Mesenchymal stem cell (in vitro differentiated cells and primary cell): ENCODE measurements at regions not wholly inside any gene's neighbourhood (a gene's known extent, or its start where the extent isn't known, plus 50 kb on each side); places are given as distances from the start of the nearest gene placed in this dataset.
"Not testable (repeated sequence)": the region's sequence is repeated elsewhere in the genome, so short reads cannot be mapped to it uniquely, and the experiment has no call there.

Experiments used
- DNase-seq: peaks from one replicate; pipeline ENCODE4 v3.0.0-alpha.2; 2013
- H2AFZ ChIP-seq: one replicate; pipeline ENCODE4 v1.6.1; 2013; ENCODE audit warnings: low read depth, mild to moderate bottlenecking, control low read depth, inconsistent platforms, low read length, moderate library complexity
- H2AK5ac ChIP-seq: 2 replicates; pipeline ENCODE4 v1.6.1; 2013; ENCODE audit warnings: low read length, moderate library complexity, mild to moderate bottlenecking, inconsistent platforms; ENCODE audit not compliant: severe bottlenecking
- H2BK120ac ChIP-seq: one replicate; pipeline ENCODE4 v1.6.1; 2013; ENCODE audit warnings: low read depth, mild to moderate bottlenecking, inconsistent platforms, low read length, moderate library complexity
- H2BK12ac ChIP-seq, 2 experiments: one replicate each; pipeline ENCODE4 v1.6.1; 2013; ENCODE audit warnings: inconsistent platforms in 2 of 2, low read length in 2 of 2, mild to moderate bottlenecking in 2 of 2, moderate library complexity in 2 of 2, control low read depth in 1 of 2
- H2BK15ac ChIP-seq: one replicate; pipeline ENCODE4 v1.6.1; 2013; ENCODE audit warnings: mild to moderate bottlenecking, low read depth, inconsistent platforms; ENCODE audit not compliant: poor library complexity, severe bottlenecking
- H2BK5ac ChIP-seq: 2 replicates; pipeline ENCODE4 v1.6.1; 2013; ENCODE audit warnings: low read depth, mild to moderate bottlenecking, low read length, control low read depth, inconsistent platforms; ENCODE audit not compliant: poor library complexity, severe bottlenecking
- H3K14ac ChIP-seq, 2 experiments: one replicate each; pipeline ENCODE4 v1.6.1; 2013; ENCODE audit warnings: inconsistent platforms in 2 of 2, low read length in 2 of 2, control low read depth in 1 of 2, mild to moderate bottlenecking in 1 of 2, moderate library complexity in 1 of 2
- H3K18ac ChIP-seq, 2 experiments: one replicate each; pipeline ENCODE4 v1.6.1; 2013; ENCODE audit warnings: inconsistent platforms in 2 of 2, low read length in 2 of 2, control low read depth in 1 of 2, low read depth in 1 of 2, mild to moderate bottlenecking in 1 of 2
- H3K23ac ChIP-seq, 2 experiments: one replicate each; pipeline ENCODE4 v1.6.1; 2013; ENCODE audit warnings: inconsistent platforms in 2 of 2, low read length in 2 of 2, mild to moderate bottlenecking in 2 of 2, moderate library complexity in 2 of 2, control low read depth in 1 of 2
- H3K27ac ChIP-seq: 2 replicates; pipeline ENCODE4 v1.5.1; 2013; ENCODE audit warnings: mild to moderate bottlenecking, moderate library complexity, low read length, control low read depth, inconsistent platforms; ENCODE audit not compliant: poor library complexity, severe bottlenecking
- H3K27me3 ChIP-seq, 2 experiments: 2 replicates each; pipeline versions ENCODE4 v1.6.1 to v1.7.0; 2013; ENCODE audit warnings: low read length in 2 of 2, mild to moderate bottlenecking in 2 of 2, moderate library complexity in 2 of 2, control low read depth in 1 of 2, inconsistent platforms in 1 of 2; ENCODE audit not compliant: control insufficient read depth in 1 of 2, insufficient read depth in 1 of 2
- H3K36me3 ChIP-seq, 2 experiments: 2 replicates each; pipeline versions ENCODE4 v1.6.1 to v1.7.0; 2013; ENCODE audit warnings: low read length in 2 of 2, control low read depth in 1 of 2, inconsistent platforms in 1 of 2, low read depth in 1 of 2, mild to moderate bottlenecking in 1 of 2; ENCODE audit not compliant: insufficient read depth in 2 of 2, control insufficient read depth in 1 of 2
- H3K4ac ChIP-seq, 2 experiments: one replicate each; pipeline ENCODE4 v1.6.1; 2013; ENCODE audit warnings: inconsistent platforms in 2 of 2, low read length in 2 of 2, mild to moderate bottlenecking in 2 of 2, moderate library complexity in 2 of 2, control low read depth in 1 of 2, low read depth in 1 of 2
- H3K4me1 ChIP-seq: 2 replicates; pipeline ENCODE4 v1.6.1; 2013; ENCODE audit warnings: low read depth, low read length, control low read depth; ENCODE audit not compliant: control insufficient read depth, insufficient read depth
- H3K4me2 ChIP-seq: 2 replicates; pipeline ENCODE4 v1.6.1; 2013; ENCODE audit warnings: low read length, mild to moderate bottlenecking, inconsistent platforms; ENCODE audit not compliant: poor library complexity, severe bottlenecking
- H3K4me3 ChIP-seq, 2 experiments: 2 replicates each; pipeline versions ENCODE4 v1.5.1 to v1.7.0; 2013; ENCODE audit warnings: low read length in 2 of 2, mild to moderate bottlenecking in 2 of 2, control low read depth in 1 of 2, low read depth in 1 of 2; ENCODE audit not compliant: insufficient read depth in 1 of 2
- H3K79me1 ChIP-seq: replicated peaks from 2 replicates; pipeline ENCODE4 v1.6.1; 2013; ENCODE audit warnings: mild to moderate bottlenecking, control low read depth, low read length, inconsistent platforms; ENCODE audit not compliant: poor library complexity, severe bottlenecking
- H3K9ac ChIP-seq: 2 replicates; pipeline ENCODE4 v1.7.0; 2013; ENCODE audit warnings: mild to moderate bottlenecking, low read length, moderate library complexity
- H3K9me3 ChIP-seq: 2 replicates; pipeline ENCODE4 v1.7.0; 2013; ENCODE audit warnings: mild to moderate bottlenecking, low read length; ENCODE audit not compliant: control insufficient read depth
- H4K8ac ChIP-seq: one replicate; pipeline ENCODE4 v1.6.1; 2013; ENCODE audit warnings: inconsistent platforms, mild to moderate bottlenecking, low read length, moderate library complexity
- H4K91ac ChIP-seq: one replicate; pipeline ENCODE4 v1.6.1; 2013; ENCODE audit warnings: mild to moderate bottlenecking, low read length, inconsistent platforms
- WGBS: methylation state at CpG from one replicate; pipeline ENCODE4 v1.1.7; 2013; ENCODE audit warnings: mixed read lengths; 5-methylcytosine and 5-hydroxymethylcytosine counted together

- Histone ChIP-seq H3K9me3 (peaks cover 8% of the 10 kb centered on the region), H2BK12ac (no peak overlapping the region), H3K36me3 (no peaks in the 10 kb centered on the region), H3K4me3 (no peak overlapping the region), H2BK120ac (no peak overlapping the region), H3K4me2 (no peak overlapping the region), H3K27me3 (no peaks in the 10 kb centered on the region), H3K9ac (no peak overlapping the region), H4K8ac (no peak overlapping the region), H3K14ac (no peak overlapping the region), H2AFZ (no peak overlapping the region), H2AK5ac (no peak overlapping the region), H3K27ac (no peak overlapping the region), H3K4me1 (no peaks in the 10 kb centered on the region), H3K79me1 (peaks cover 2% of the 10 kb centered on the region), H4K91ac (no peak overlapping the region), H2BK5ac (no peak overlapping the region), H3K23ac (no peak overlapping the region), H3K18ac (no peak overlapping the region), H3K4ac (no peak overlapping the region), H2BK15ac (no peak overlapping the region)
- peak; percentile 5 for DNase-seq
- no CpG with 5 or more reads among the region's 1 CpG for WGBS
These were observed 215.3 kb downstream of the PRELID2 start for GRCh38 chr5:145619806-145620310.

- not testable (repeated sequence) for H4K91ac ChIP-seq, H3K14ac ChIP-seq, H2AFZ ChIP-seq, H3K4me2 ChIP-seq, H2BK15ac ChIP-seq, H3K79me1 ChIP-seq, H2BK12ac ChIP-seq, H2BK120ac ChIP-seq, H3K36me3 ChIP-seq, H4K8ac ChIP-seq, H3K4ac ChIP-seq, H3K9me3 ChIP-seq, H3K4me3 ChIP-seq, DNase-seq, H3K27me3 ChIP-seq, H3K18ac ChIP-seq, H2AK5ac ChIP-seq, H2BK5ac ChIP-seq, H3K23ac ChIP-seq, H3K9ac ChIP-seq, H3K27ac ChIP-seq, H3K4me1 ChIP-seq
- whole genome bisulfite sequencing = 94% methylated on average over 7 of the region's 7 CpGs
These were observed 218.4 kb downstream of the PRELID2 start for GRCh38 chr5:145616739-145617138.

DNA sequence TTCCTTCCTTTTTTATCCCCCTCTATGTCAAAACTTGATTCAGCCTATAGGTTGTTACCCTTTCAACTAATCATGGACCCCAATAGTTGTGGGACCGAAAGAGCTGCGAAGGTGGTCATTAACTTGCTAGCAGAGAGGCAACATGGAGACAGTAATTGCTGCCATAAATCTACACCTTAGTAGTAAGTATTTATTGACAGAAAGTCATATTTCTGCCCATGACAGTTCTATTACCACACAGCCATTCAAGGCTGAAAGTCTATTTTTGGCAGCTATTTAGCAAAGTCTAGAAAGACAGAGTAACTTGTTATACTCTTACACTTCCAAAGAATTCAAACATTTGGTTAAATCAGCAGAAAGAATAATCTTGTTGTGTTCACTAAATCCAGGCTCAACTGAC, 236.2 kb downstream of the PRELID2 start:
- Histone ChIP-seq H4K8ac (no peak overlapping the region), H4K91ac (no peak overlapping the region), H3K27me3 (no peaks in the 10 kb centered on the region), H2AFZ (no peak overlapping the region), H3K18ac (no peak overlapping the region), H3K9ac (no peak overlapping the region), H3K79me1 (no peaks in the 10 kb centered on the region), H2BK12ac (no peak overlapping the region), H3K23ac (no peak overlapping the region), H3K4me3 (no peak overlapping the region), H3K4me2 (no peak overlapping the region), H3K4me1 (no peaks in the 10 kb centered on the region), H3K9me3 (no peaks in the 10 kb centered on the region), H3K27ac (no peak overlapping the region), H2BK15ac (no peak overlapping the region), H3K4ac (no peak overlapping the region), H2BK120ac (no peak overlapping the region), H3K36me3 (no peaks in the 10 kb centered on the region), H2AK5ac (no peak overlapping the region), H3K14ac (no peak overlapping the region), H2BK5ac (no peak overlapping the region)
- peak; percentile 5 for DNase-seq
- no CpG with 5 or more reads among the region's 2 CpGs for WGBS

DNA sequence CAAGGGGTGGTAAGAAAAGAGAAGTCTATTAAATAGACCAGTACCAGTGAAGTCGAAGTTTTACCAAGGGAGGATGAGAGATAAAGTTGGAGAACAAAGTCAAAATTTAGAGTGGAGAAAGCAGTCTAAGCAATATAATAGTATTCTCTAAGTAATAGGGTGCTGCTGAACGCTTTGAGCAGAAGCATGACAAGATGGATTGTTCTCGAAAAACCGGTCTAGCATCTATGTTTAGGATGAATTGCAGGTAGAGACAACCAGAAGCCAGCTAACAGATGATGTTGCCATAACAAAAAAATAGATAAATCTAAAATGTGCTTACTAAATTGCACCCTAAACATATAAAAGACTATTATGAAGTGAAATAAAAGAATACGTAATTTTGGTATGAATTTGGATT, 237.0 kb downstream of the PRELID2 start:
- no peaks in the 10 kb centered on the region for H3K27me3 ChIP-seq
- no peak overlapping the region for H3K23ac ChIP-seq
- no peak overlapping the region for H3K27ac ChIP-seq
- H3K18ac ChIP-seq = no peak overlapping the region
- H4K8ac ChIP-seq = no peak overlapping the region
- H3K4me3 ChIP-seq = no peak overlapping the region
- no peak overlapping the region for H2AK5ac ChIP-seq
- H4K91ac ChIP-seq = no peak overlapping the region
- H2AFZ ChIP-seq = no peak overlapping the region
- DNase-seq = no peak
- H3K14ac ChIP-seq = no peak overlapping the region
- no peak overlapping the region for H3K9ac ChIP-seq
- H2BK5ac ChIP-seq = no peak overlapping the region
- no peak overlapping the region for H2BK15ac ChIP-seq
- H2BK12ac ChIP-seq = no peak overlapping the region
- no peaks in the 10 kb centered on the region for H3K9me3 ChIP-seq
- no peak overlapping the region for H2BK120ac ChIP-seq
- H3K36me3 ChIP-seq = no peaks in the 10 kb centered on the region
- no peaks in the 10 kb centered on the region for H3K4me1 ChIP-seq
- H3K4ac ChIP-seq = no peak overlapping the region
- WGBS = 96% methylated on average over 4 of the region's 5 CpGs
- no peak overlapping the region for H3K4me2 ChIP-seq
- H3K79me1 ChIP-seq = no peaks in the 10 kb centered on the region
